ENCODE measurements at regions not wholly inside any gene's neighbourhood (a gene's known extent, or its start where the extent isn't known, plus 50 kb on each side); places are given as distances from the start of the nearest gene placed in this dataset.

DNA sequence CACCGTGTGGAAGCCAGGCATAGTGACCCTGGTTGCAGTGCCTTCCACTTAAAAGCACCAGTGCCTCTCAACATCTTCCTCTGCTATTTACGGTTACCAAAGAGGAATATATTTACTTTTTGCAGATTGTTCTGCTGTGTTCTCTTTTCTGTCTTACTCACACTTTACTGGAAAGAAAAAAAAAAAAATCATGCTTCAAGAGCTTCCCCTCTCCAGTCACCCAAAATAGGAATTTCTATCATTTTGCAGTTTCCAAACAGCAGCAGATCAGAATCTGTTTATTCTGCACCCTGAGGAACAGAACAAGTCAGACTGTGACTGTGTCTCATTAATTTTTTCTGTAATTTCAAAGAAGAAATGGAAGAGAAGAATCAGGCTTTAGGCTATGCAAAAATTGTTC lies 96.1 kb downstream of the KCNJ2 start:
- TF ChIP-seq, protein P1, sequence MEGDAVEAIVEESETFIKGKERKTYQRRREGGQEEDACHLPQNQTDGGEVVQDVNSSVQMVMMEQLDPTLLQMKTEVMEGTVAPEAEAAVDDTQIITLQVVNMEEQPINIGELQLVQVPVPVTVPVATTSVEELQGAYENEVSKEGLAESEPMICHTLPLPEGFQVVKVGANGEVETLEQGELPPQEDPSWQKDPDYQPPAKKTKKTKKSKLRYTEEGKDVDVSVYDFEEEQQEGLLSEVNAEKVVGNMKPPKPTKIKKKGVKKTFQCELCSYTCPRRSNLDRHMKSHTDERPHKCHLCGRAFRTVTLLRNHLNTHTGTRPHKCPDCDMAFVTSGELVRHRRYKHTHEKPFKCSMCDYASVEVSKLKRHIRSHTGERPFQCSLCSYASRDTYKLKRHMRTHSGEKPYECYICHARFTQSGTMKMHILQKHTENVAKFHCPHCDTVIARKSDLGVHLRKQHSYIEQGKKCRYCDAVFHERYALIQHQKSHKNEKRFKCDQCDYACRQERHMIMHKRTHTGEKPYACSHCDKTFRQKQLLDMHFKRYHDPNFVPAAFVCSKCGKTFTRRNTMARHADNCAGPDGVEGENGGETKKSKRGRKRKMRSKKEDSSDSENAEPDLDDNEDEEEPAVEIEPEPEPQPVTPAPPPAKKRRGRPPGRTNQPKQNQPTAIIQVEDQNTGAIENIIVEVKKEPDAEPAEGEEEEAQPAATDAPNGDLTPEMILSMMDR (conservative IDR thresholded peaks at IDR 0.05; ENCODE audit: low read depth, low read length): no peak
- H3K4me3 ChIP-seq (ENCODE audit: low read depth, low read length): no peak overlapping the region
- DNase-seq (ENCODE audit: low read depth): no peak

DNA sequence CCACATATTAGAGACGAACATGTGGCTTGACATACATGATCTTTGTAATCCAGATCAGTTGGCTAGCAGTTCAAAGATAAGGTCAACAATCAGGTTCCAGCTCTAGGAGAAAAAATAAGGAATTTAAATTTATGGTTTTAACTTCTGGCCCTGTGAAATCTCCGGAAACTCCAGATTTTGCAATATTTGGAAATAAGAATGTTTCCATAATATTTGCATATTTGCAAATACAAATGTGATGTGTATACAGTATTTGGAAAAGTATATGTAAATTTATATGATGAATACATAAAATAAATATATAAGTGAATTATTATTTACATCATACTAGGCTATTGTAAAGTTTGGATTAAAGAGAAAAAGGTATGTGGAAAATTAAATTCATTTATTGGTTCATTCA lies 97.1 kb downstream of the KCNJ2 start:
- no peak for DNase-seq (ENCODE audit: low read depth)
- no peak overlapping the region for H3K4me3 ChIP-seq (ENCODE audit: low read depth, low read length)
- TF ChIP-seq, protein P1 (conservative IDR thresholded peaks at IDR 0.05; ENCODE audit: low read depth, low read length): no peak

DNA sequence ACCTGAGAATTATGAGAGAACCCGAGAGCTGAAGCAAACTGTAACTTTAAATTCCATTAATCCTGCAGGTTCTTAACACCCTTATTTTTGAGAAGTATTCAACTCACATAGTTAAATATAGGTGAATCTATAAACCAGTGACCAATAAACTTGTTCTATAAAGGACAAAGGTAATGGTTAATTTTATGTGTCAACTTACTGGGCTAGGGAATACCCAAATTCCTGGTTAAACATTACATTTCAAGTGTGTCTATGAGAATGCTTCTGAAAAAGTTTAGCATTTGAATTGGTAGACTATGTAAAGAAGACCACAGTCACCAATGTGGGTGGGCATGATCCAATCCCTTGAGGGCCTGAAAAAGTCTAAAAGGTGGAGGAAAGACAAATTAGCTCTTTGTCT lies 99.1 kb downstream of the KCNJ2 start:
- DNase-seq (ENCODE audit: low read depth): no peak
- no peak overlapping the region for H3K4me3 ChIP-seq (ENCODE audit: low read depth, low read length)
- TF ChIP-seq, protein P1 (conservative IDR thresholded peaks at IDR 0.05; ENCODE audit: low read depth, low read length): no peak

DNA sequence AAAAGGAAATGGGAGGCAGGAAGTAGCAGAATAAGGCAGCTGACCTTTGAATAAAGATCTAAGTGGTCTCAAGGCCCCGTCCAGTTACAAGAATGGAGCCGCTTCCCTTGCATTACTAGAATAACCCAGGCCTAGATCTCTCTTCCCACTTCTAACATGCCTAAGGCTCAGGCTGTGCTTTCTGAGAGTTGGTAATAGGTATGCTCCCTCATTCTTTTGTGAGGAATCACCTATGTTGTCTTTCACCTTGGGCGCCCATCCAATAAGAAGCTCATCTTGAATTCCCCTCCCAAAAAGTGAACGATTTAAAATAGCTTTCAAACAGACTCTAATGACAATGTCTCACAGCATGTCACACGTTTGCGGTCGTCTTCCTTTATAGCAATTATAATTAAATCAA lies 101.2 kb downstream of the KCNJ2 start:
- TF ChIP-seq, protein P1 (conservative IDR thresholded peaks at IDR 0.05; ENCODE audit: low read depth, low read length): no peak
- H3K4me3 ChIP-seq (ENCODE audit: low read depth, low read length): no peak overlapping the region
- no peak for DNase-seq (ENCODE audit: low read depth)

DNA sequence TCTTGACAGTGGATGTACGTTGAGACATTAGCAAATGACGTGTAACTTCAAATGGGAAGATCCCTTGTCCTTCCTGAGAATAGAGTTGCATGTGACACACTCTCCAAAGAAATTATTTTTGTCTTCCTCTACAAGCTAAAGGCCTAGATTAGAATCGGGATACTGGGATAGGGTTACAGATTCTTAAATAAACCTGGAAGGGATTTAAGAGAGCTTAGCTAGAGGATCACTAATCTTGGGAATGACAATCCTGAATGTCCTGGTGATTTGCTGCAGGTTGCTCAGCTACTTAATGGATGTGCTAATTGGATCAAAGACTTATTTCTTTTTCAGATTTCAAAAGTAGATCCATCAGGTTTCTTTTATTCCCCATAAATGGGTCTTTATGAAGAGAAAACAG lies 101.9 kb downstream of the KCNJ2 start:
- TF ChIP-seq, protein P1 (conservative IDR thresholded peaks at IDR 0.05; ENCODE audit: low read depth, low read length): no peak
- no peak overlapping the region for H3K4me3 ChIP-seq (ENCODE audit: low read depth, low read length)
- DNase-seq (ENCODE audit: low read depth): no peak

DNA sequence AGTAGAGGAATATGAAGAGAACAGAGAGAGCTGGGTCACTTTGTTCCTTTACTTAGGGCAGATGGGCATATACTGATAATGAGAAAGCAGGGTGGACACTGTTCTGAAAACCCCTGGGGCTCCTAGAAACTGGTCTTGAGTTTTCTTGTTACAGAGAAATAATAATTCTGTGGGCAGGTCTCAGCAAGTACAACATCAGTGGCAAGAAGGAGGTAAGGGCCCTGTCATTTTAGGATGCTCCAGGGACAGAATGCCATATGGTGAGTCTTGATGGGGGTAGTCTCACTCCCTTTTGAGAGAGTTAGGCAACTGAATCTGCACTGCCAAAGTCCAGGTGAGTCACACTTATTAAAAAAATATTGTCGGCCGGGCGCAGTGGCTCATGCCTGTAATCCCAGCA lies 102.3 kb downstream of the KCNJ2 start:
- no peak overlapping the region for H3K4me3 ChIP-seq (ENCODE audit: low read depth, low read length)
- TF ChIP-seq, protein P1 (conservative IDR thresholded peaks at IDR 0.05; ENCODE audit: low read depth, low read length): no peak
- no peak for DNase-seq (ENCODE audit: low read depth)

DNA sequence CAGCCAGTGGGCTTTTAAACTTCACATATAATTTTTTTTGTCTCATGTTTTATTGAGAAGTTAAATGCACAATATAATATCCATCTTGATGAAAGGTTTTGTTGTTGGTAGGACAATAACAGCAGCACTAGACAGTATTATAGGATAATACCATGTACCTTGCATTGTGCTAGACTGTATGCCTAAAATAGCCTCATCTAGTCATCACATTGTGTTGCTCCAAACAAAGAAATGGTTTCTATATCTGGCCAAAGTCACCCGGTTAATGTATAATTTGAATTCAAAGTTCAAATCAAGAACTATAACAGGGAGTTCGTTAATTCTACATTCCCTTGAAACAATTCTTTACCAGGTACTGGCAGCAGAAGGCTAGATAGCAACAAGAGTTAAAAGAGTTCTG lies 104.9 kb downstream of the KCNJ2 start:
- DNase-seq (ENCODE audit: low read depth): no peak
- TF ChIP-seq, protein P1 (conservative IDR thresholded peaks at IDR 0.05; ENCODE audit: low read depth, low read length): no peak
- no peak overlapping the region for H3K4me3 ChIP-seq (ENCODE audit: low read depth, low read length)
